HG03439 (cell line): ENCODE measurements at regions not wholly inside any gene's neighbourhood (a gene's known extent, or its start where the extent isn't known, plus 50 kb on each side); places are given as distances from the start of the nearest gene placed in this dataset.

Experiments used
- ATAC-seq: cut with Tn5 transposase; IDR thresholded peaks from one replicate; pipeline ENCODE4 v1.9.1; 2021; ENCODE audit warnings: mild to moderate bottlenecking, moderate library complexity; ENCODE audit not compliant: unreplicated experiment

GRCh38 chr1:185646202-185646683, 87.9 kb upstream of the HMCN1 start:
- no peak for ATAC-seq

GRCh38 chr1:185645686-185646085, 88.5 kb upstream of the HMCN1 start:
- no peak for ATAC-seq

- ATAC-seq, result no peak
These were observed 89.0 kb upstream of the HMCN1 start for GRCh38 chr1:185645162-185645640.

- no peak for ATAC-seq
These were observed 89.7 kb upstream of the HMCN1 start for GRCh38 chr1:185644531-185644930.

GRCh38 chr1:185636848-185637247, 97.3 kb upstream of the HMCN1 start:
- peak; percentile 100 for ATAC-seq

GRCh38 chr1:185634704-185635103, 99.5 kb upstream of the HMCN1 start:
- no peak for ATAC-seq

GRCh38 chr1:185632659-185633423, 101.3 kb upstream of the HMCN1 start:
- ATAC-seq, result no peak

GRCh38 chr1:185631843-185632242, 102.3 kb upstream of the HMCN1 start:
- ATAC-seq, result no peak

- ATAC-seq, result no peak
These were observed 106.3 kb upstream of the HMCN1 start for GRCh38 chr1:185627761-185628501.

GRCh38 chr1:185627171-185627570, 107.0 kb upstream of the HMCN1 start:
- no peak for ATAC-seq

- ATAC-seq, result no peak
These were observed 107.8 kb upstream of the HMCN1 start for GRCh38 chr1:185626344-185626743.

GRCh38 chr1:185610954-185611353, 123.2 kb upstream of the HMCN1 start:
- no peak for ATAC-seq

GRCh38 chr1:185608177-185608576, 126.0 kb upstream of the HMCN1 start:
- peak; percentile 55 for ATAC-seq

- peak; percentile 48 for ATAC-seq
These were observed 131.0 kb upstream of the HMCN1 start for GRCh38 chr1:185603158-185603557.

GRCh38 chr1:185601189-185601588, 133.0 kb upstream of the HMCN1 start:
- no peak for ATAC-seq

GRCh38 chr1:185600641-185601040, 133.6 kb upstream of the HMCN1 start:
- ATAC-seq, result no peak

- ATAC-seq, result no peak
These were observed 135.9 kb upstream of the HMCN1 start for GRCh38 chr1:185598332-185598731.

- peak; percentile 92 for ATAC-seq
These were observed 138.1 kb upstream of the HMCN1 start for GRCh38 chr1:185595835-185596667.

- ATAC-seq, result no peak
These were observed 139.3 kb upstream of the HMCN1 start for GRCh38 chr1:185594786-185595410.

GRCh38 chr1:185593271-185593670, 140.9 kb upstream of the HMCN1 start:
- ATAC-seq, result no peak

- ATAC-seq, result no peak
These were observed 148.4 kb upstream of the HMCN1 start for GRCh38 chr1:185585770-185586169.
